Ascending aorta (tissue), 2 donors: ENCODE measurements at regions not wholly inside any gene's neighbourhood (a gene's known extent, or its start where the extent isn't known, plus 50 kb on each side); places are given as distances from the start of the nearest gene placed in this dataset.

Source experiments
- DNase-seq, 2 donors: peaks; one replicate each; pipeline ENCODE4 v3.0.0-alpha.2; 2019; ENCODE audit warnings: low spot score in 2 of 2
- H3K27ac ChIP-seq, 2 donors: fragments of 200-600 bp; sonication (generic); one replicate each; pipeline ENCODE4 v1.5.1; 2016 to 2017; ENCODE audit warnings: mild to moderate bottlenecking in 1 of 2
- H3K27me3 ChIP-seq: fragments of 200-600 bp; sonication (generic); one replicate; pipeline ENCODE4 v1.5.1; 2017
- H3K36me3 ChIP-seq, 2 donors: fragments of 200-600 bp; sonication (generic); one replicate each; pipeline ENCODE4 v1.5.1; 2016
- H3K4me1 ChIP-seq, 2 donors: fragments of 200-600 bp; sonication (generic); one replicate each; pipeline ENCODE4 v1.5.1; 2016 to 2017; ENCODE audit warnings: mild to moderate bottlenecking in 1 of 2
- H3K4me3 ChIP-seq, 2 donors: fragments of 200-600 bp; sonication (generic); one replicate each; pipeline ENCODE4 v1.5.1; 2016 to 2017; ENCODE audit warnings: mild to moderate bottlenecking in 1 of 2
- H3K9me3 ChIP-seq, 2 donors: fragments of 200-600 bp; sonication (generic); one replicate each; pipeline ENCODE4 v1.5.1; 2016
- intact Hi-C: fragments of 100-400 bp; cut with DNase I; formaldehyde crosslinking; loops from one replicate; pipeline ENCODE4 v1.15.1; 2023
- TF ChIP-seq, protein P1 (sequence below), 3 experiments: fragments of 200-600 bp in 2 of 3; fragments of 450-650 bp in 1 of 3; sonication (generic) in 2 of 3; IDR thresholded peaks; one replicate each; pipeline ENCODE4 v1.5.1; 2016 to 2019; ENCODE audit warnings: antibody characterized with exemption in 3 of 3, mild to moderate bottlenecking in 1 of 3, moderate library complexity in 1 of 3

DNA sequence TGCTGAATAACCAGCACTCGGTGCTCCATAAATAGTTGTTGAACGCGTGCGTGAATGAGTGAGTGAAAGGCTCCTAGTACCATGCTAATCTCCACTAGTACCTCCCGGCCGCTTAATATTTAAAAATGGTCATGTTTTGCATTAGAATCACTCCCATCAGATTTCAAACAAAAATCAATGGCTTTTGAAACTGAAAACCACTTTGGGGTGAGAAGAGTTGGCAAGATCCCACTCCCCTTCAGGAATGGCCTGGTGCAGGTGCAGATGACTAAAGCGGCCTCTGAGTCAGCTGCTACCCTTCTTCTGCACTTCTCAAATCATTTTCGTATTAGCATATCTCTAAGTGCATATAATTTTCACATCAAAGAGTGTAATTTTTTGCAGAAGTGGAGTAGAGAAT, 425.3 kb upstream of the PROK2 start:
- no peak for DNase-seq
- no peaks in the 10 kb centered on the region for H3K36me3 ChIP-seq
- no peaks in the 10 kb centered on the region for H3K4me1 ChIP-seq
- no peaks in the 10 kb centered on the region for H3K27me3 ChIP-seq
- H3K27ac ChIP-seq = no peak overlapping the region
- no peak overlapping the region for H3K4me3 ChIP-seq
- no peaks in the 10 kb centered on the region for H3K9me3 ChIP-seq
- intact Hi-C loops = no loop called here
- TF ChIP-seq, protein P1, sequence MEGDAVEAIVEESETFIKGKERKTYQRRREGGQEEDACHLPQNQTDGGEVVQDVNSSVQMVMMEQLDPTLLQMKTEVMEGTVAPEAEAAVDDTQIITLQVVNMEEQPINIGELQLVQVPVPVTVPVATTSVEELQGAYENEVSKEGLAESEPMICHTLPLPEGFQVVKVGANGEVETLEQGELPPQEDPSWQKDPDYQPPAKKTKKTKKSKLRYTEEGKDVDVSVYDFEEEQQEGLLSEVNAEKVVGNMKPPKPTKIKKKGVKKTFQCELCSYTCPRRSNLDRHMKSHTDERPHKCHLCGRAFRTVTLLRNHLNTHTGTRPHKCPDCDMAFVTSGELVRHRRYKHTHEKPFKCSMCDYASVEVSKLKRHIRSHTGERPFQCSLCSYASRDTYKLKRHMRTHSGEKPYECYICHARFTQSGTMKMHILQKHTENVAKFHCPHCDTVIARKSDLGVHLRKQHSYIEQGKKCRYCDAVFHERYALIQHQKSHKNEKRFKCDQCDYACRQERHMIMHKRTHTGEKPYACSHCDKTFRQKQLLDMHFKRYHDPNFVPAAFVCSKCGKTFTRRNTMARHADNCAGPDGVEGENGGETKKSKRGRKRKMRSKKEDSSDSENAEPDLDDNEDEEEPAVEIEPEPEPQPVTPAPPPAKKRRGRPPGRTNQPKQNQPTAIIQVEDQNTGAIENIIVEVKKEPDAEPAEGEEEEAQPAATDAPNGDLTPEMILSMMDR (IDR thresholded peaks at IDR 0.05) = no peak

DNA sequence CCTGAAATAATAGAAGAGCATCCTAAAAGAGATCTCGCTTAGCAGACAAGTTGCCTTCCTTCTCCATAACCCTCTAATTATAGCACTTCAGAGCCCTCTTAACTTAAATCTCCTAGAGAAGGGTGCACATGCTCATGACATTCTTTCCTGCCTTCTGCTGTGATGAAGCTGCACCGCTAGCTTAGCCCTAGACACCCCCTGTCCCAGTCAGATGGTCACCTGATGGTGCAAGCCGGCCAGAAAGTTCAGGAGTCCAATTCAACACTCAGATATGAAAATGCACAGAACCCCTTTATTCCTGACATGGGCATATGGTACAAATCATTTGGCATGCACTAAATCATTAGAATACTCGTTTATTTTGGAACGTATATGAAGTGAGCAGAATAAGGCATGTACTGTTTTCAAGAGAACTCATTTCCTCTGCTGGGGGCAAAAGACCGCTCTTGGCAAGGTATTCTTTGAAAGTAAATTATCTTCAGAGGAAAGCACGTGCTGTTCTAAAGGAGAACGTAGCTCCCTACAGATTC, 420.4 kb upstream of the PROK2 start:
- DNase-seq = no peak
- TF ChIP-seq, protein P1 (IDR thresholded peaks at IDR 0.05) = no peak
- intact Hi-C loops = no loop called here
- Histone ChIP-seq H3K4me3 (no peak overlapping the region), H3K27ac (no peak overlapping the region), H3K27me3 (no peaks in the 10 kb centered on the region), H3K9me3 (no peaks in the 10 kb centered on the region), H3K4me1 (no peaks in the 10 kb centered on the region), H3K36me3 (no peaks in the 10 kb centered on the region)

DNA sequence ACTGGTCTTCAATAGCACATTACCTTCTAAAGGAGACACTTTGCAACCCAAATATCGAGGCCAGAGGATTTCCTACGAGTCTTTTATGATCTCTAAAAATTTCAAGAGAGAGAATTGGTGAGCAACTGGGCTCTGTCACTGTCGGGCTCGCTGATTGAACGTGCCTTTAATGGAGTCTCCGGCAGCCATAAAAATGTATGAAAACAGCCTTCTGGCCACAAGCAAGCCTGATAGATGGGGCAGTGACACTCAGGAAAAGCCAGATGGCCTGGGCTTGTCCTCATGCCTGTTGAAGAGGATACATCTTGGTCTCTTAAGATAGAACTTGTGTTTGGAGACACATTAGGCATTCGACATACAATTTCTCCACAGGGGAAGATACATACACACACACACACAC, 419.5 kb upstream of the PROK2 start:
- TF ChIP-seq, protein P1 (IDR thresholded peaks at IDR 0.05) = no peak
- no peak for DNase-seq
- intact Hi-C loops = no loop called here
- Histone ChIP-seq H3K36me3 (no peaks in the 10 kb centered on the region), H3K4me1 (no peaks in the 10 kb centered on the region), H3K9me3 (no peaks in the 10 kb centered on the region), H3K27me3 (no peaks in the 10 kb centered on the region), H3K4me3 (no peak overlapping the region), H3K27ac (no peak overlapping the region)

DNA sequence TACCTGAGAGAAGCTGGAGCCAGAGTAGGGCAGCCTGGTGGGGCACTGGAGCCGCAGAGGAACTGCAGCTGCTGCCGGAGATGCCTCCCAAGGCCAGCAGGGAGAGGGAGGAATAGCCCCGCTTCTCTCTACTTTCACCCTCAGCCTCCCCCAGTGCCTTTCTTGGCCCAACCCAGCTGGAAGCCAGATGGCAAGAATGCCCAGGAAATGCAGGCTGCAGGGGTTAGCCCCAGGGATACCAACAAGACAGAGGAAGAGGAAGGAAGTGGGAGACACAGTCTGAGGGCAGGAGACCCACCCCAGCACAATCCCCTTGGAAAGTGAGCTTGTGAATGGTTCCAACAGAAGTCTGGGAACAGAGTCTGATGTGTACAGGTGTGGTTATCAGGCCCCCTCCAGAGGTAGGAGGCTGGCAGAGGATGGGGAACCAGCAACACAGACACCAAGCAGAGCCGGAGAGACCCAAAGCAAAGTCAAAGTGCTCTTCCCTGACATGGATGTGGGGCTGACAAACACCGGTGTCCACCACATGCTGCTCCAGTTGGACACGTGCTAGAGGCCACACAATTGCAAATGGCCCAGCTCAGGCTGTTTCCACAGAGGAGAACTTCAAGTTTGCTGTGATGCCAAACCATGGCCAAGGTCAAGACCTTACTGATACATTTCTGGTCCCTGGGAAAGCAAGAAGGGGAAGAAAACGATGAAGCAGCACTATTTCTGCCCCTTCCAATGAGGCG, 418.8 kb upstream of the PROK2 start:
- H3K27me3 ChIP-seq = no peaks in the 10 kb centered on the region
- no peak for DNase-seq
- no peak overlapping the region for H3K27ac ChIP-seq
- H3K4me1 ChIP-seq = no peaks in the 10 kb centered on the region
- no peaks in the 10 kb centered on the region for H3K36me3 ChIP-seq
- intact Hi-C loops = no loop called here
- H3K9me3 ChIP-seq = no peaks in the 10 kb centered on the region
- H3K4me3 ChIP-seq = no peak overlapping the region
- TF ChIP-seq, protein P1 (IDR thresholded peaks at IDR 0.05) = no peak

DNA sequence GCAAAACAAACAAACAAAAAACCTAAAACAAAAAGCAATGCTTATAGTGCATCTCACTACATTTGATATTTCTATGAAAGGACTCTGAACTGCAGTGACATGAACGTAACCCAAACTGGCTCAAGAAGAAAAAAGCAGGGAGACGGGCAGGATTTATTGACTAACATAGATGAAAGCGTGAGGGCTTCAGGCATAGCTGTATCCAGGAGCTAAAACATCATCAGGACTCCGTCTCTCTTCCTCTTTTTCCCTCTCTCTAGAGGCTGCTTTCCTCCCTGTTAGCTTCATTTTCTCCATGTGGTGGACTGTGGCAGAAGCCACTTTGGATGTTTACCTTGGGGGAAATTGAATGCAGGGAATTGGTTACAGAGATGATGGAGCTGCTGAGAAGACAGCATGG, 418.2 kb upstream of the PROK2 start:
- TF ChIP-seq, protein P1 (IDR thresholded peaks at IDR 0.05) = no peak
- no peaks in the 10 kb centered on the region for H3K36me3 ChIP-seq
- DNase-seq = no peak
- no peak overlapping the region for H3K27ac ChIP-seq
- no peaks in the 10 kb centered on the region for H3K4me1 ChIP-seq
- no peaks in the 10 kb centered on the region for H3K27me3 ChIP-seq
- H3K9me3 ChIP-seq = no peaks in the 10 kb centered on the region
- no peak overlapping the region for H3K4me3 ChIP-seq
- intact Hi-C loops = no loop called here
